BLaER1 (cell line): ENCODE measurements at regions not wholly inside any gene's neighbourhood (a gene's known extent, or its start where the extent isn't known, plus 50 kb on each side); places are given as distances from the start of the nearest gene placed in this dataset.

ENCODE experiments used
- H3K27ac ChIP-seq: shearing (Covaris generic); formaldehyde crosslinking; 2 replicates; pipeline ENCODE4 v1.8.1; 2022
- H3K27me3 ChIP-seq: shearing (Covaris generic); formaldehyde crosslinking; 2 replicates; pipeline ENCODE4 v1.8.1; 2022
- H3K36me3 ChIP-seq: shearing (Covaris generic); formaldehyde crosslinking; 2 replicates; pipeline ENCODE4 v1.8.1; 2022
- H3K4me1 ChIP-seq: shearing (Covaris generic); formaldehyde crosslinking; 2 replicates; pipeline ENCODE4 v1.8.1; 2022
- H3K4me2 ChIP-seq: shearing (Covaris generic); formaldehyde crosslinking; 2 replicates; pipeline ENCODE4 v1.8.1; 2022
- H3K4me3 ChIP-seq: shearing (Covaris generic); formaldehyde crosslinking; 2 replicates; pipeline ENCODE4 v1.8.1; 2022
- H3K9ac ChIP-seq: shearing (Covaris generic); formaldehyde crosslinking; 2 replicates; pipeline ENCODE4 v1.8.1; 2022
- H3K9me3 ChIP-seq: shearing (Covaris generic); formaldehyde crosslinking; 2 replicates; pipeline ENCODE4 v1.8.1; 2022
- H4K20me1 ChIP-seq: shearing (Covaris generic); formaldehyde crosslinking; 2 replicates; pipeline ENCODE4 v1.8.1; 2022
- Cebpa-rat ChIP-seq: shearing (Covaris generic); IDR thresholded peaks from 2 replicates; pipeline ENCODE4 v1.8.1; 2022

- no peaks in the 10 kb centered on the region for H4K20me1 ChIP-seq
- H3K9me3 ChIP-seq = peaks cover 8% of the 10 kb centered on the region
- H3K27me3 ChIP-seq = no peaks in the 10 kb centered on the region
- no peaks in the 10 kb centered on the region for H3K36me3 ChIP-seq
- H3K4me3 ChIP-seq = no peak overlapping the region
- H3K9ac ChIP-seq = no peak overlapping the region
- no peak for TF ChIP-seq Cebpa-rat
- H3K4me1 ChIP-seq = peaks cover 6% of the 10 kb centered on the region; the same call in 1 of the 2 replicates
- no peak overlapping the region for H3K27ac ChIP-seq
- no peak overlapping the region for H3K4me2 ChIP-seq
These were observed 110.7 kb upstream of the TLR3 start for GRCh38 chr4:185958094-185958747.

DNA sequence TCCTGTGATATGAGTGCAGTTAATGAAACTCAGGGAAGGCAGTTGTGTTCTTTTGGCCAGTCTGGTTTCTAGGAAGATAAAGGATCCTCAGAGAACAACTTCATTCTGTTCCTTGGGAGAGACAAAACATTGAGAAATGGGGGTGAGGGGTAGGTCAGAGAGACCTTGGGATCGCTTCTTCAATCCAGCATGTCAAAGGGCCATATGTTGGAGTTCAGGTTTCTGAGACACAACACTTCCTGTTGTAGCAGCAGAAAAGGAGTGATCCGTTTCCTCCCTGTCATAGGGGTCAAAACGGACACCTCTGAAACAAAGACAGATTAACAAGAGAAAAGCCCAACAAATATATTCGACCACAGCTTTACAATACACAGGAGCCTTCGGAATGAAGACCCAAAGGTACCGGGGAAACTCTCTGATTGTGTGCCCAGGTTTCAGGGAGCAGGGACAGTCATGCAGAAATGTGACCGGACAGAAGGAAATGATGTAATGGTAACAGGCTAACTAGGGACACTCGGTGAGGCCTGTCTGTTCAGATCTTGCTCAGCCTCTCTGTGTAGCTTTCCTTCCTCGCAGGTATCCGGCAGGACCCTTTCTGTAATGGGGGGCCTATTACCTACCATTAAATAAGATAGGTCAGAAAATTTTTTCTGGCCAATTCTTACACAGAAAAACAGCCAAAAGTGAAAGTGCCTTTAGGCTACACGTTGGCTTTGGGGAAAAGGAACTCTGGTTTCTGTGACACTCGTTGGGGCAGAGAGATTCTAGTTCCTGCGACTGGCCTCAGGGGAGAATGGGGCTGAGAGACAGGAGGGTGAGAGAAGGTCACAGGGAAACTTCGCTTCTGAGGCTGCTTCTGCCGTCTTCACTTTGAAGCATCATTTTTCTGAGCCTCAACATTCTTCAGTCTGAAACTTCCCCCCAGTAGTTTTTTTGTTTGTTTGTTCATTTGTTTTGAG is 103.3 kb upstream of the TLR3 start:
- Histone ChIP-seq H4K20me1 (no peaks in the 10 kb centered on the region), H3K4me2 (peak overlapping the region; percentile 77), H3K9me3 (peaks cover 15% of the 10 kb centered on the region; the same call in 1 of the 2 replicates), H3K27ac (peak overlapping the region; percentile 86), H3K4me1 (peaks cover 31% of the 10 kb centered on the region), H3K4me3 (peak overlapping the region; percentile 52), H3K36me3 (no peaks in the 10 kb centered on the region), H3K27me3 (no peaks in the 10 kb centered on the region), H3K9ac (peak overlapping the region; percentile 70)
- TF ChIP-seq Cebpa-rat = no peak

- Histone ChIP-seq H3K27me3 (no peaks in the 10 kb centered on the region), H3K4me2 (peak overlapping the region; percentile 77), H3K4me3 (no peak overlapping the region), H3K27ac (peak overlapping the region; percentile 86), H3K9me3 (peaks cover 13% of the 10 kb centered on the region; the same call in 1 of the 2 replicates), H3K36me3 (no peaks in the 10 kb centered on the region), H3K9ac (no peak overlapping the region), H3K4me1 (peaks cover 27% of the 10 kb centered on the region), H4K20me1 (no peaks in the 10 kb centered on the region)
- no peak for TF ChIP-seq Cebpa-rat
These were observed 102.4 kb upstream of the TLR3 start for GRCh38 chr4:185966549-185966948.

GRCh38 chr4:185966997-185967775 is 101.8 kb upstream of the TLR3 start:
- Histone ChIP-seq H4K20me1 (no peaks in the 10 kb centered on the region), H3K4me2 (peak overlapping the region; percentile 77; the same call in 1 of the 2 replicates), H3K9me3 (peaks cover 13% of the 10 kb centered on the region; the same call in 1 of the 2 replicates), H3K4me1 (peaks cover 25% of the 10 kb centered on the region), H3K4me3 (no peak overlapping the region), H3K36me3 (no peaks in the 10 kb centered on the region), H3K27ac (no peak overlapping the region), H3K27me3 (no peaks in the 10 kb centered on the region), H3K9ac (no peak overlapping the region)
- no peak for TF ChIP-seq Cebpa-rat

- peaks cover 25% of the 10 kb centered on the region for H3K4me1 ChIP-seq
- no peak for TF ChIP-seq Cebpa-rat
- peaks cover 16% of the 10 kb centered on the region; the same call in 1 of the 2 replicates for H3K9me3 ChIP-seq
- H4K20me1 ChIP-seq = no peaks in the 10 kb centered on the region
- no peak overlapping the region for H3K4me2 ChIP-seq
- no peaks in the 10 kb centered on the region for H3K36me3 ChIP-seq
- H3K9ac ChIP-seq = no peak overlapping the region
- H3K27ac ChIP-seq = no peak overlapping the region
- no peak overlapping the region for H3K4me3 ChIP-seq
- no peaks in the 10 kb centered on the region for H3K27me3 ChIP-seq
These were observed 99.3 kb upstream of the TLR3 start for GRCh38 chr4:185969657-185970056.

GRCh38 chr4:185987961-185988627 is 80.9 kb upstream of the TLR3 start:
- no peak overlapping the region for H3K4me3 ChIP-seq
- H4K20me1 ChIP-seq = no peaks in the 10 kb centered on the region
- H3K9ac ChIP-seq = no peak overlapping the region
- no peaks in the 10 kb centered on the region for H3K27me3 ChIP-seq
- TF ChIP-seq Cebpa-rat = no peak
- no peaks in the 10 kb centered on the region for H3K4me1 ChIP-seq
- no peaks in the 10 kb centered on the region for H3K36me3 ChIP-seq
- no peak overlapping the region for H3K4me2 ChIP-seq
- no peak overlapping the region for H3K27ac ChIP-seq
- peaks cover 10% of the 10 kb centered on the region for H3K9me3 ChIP-seq

DNA sequence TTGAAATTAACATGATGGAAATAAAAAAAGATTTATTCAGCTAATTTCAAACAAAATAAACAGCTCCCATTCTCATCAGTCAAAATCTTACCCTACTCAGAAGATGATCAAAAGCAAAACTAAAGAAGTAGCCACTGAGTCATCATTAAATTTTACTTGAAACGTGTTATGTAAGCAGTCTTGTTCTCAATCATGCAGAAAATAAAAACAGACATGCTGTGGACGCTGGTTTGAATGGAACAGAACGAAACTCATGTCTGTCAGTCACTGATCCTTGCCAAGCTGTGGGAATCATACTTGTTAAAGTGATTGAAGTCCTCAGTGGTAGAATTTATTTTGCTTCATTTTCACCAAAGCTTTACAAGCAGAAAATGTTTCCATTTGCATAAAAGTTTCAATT is 77.2 kb upstream of the TLR3 start:
- no peaks in the 10 kb centered on the region for H3K9me3 ChIP-seq
- no peaks in the 10 kb centered on the region for H3K4me1 ChIP-seq
- no peak overlapping the region for H3K4me2 ChIP-seq
- H4K20me1 ChIP-seq = no peaks in the 10 kb centered on the region
- no peaks in the 10 kb centered on the region for H3K36me3 ChIP-seq
- no peak overlapping the region for H3K27ac ChIP-seq
- H3K9ac ChIP-seq = no peak overlapping the region
- TF ChIP-seq Cebpa-rat = no peak
- no peaks in the 10 kb centered on the region for H3K27me3 ChIP-seq
- H3K4me3 ChIP-seq = no peak overlapping the region

DNA sequence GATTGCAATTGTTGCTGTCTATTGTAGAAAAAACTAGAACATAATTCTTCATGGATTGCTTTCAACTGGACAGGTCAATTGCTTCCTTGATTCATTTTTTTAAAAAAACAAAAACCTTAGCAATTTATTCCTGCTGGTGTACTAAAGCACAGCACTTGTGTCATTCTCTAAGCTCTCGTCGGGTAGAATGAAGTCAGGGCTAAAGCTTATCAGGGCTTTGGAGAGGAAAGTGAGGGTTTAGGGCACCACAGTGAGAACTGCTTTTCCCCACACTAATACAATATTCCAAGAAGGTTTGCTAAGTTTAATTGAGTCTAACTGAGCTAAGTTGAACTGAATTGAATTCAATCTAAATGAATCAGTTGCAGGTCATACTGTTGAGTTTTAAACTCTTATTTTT is 76.4 kb upstream of the TLR3 start:
- H3K4me2 ChIP-seq = no peak overlapping the region
- no peak overlapping the region for H3K9ac ChIP-seq
- TF ChIP-seq Cebpa-rat = no peak
- H3K27ac ChIP-seq = no peak overlapping the region
- H3K4me3 ChIP-seq = no peak overlapping the region
- no peaks in the 10 kb centered on the region for H3K4me1 ChIP-seq
- no peaks in the 10 kb centered on the region for H4K20me1 ChIP-seq
- no peaks in the 10 kb centered on the region for H3K36me3 ChIP-seq
- no peaks in the 10 kb centered on the region for H3K27me3 ChIP-seq
- no peaks in the 10 kb centered on the region for H3K9me3 ChIP-seq

- Histone ChIP-seq H3K4me3 (no peak overlapping the region), H4K20me1 (no peaks in the 10 kb centered on the region), H3K27me3 (no peaks in the 10 kb centered on the region), H3K4me2 (no peak overlapping the region), H3K27ac (no peak overlapping the region), H3K4me1 (no peaks in the 10 kb centered on the region), H3K9me3 (no peaks in the 10 kb centered on the region), H3K36me3 (no peaks in the 10 kb centered on the region), H3K9ac (no peak overlapping the region)
- TF ChIP-seq Cebpa-rat = no peak
These were observed 75.5 kb upstream of the TLR3 start for GRCh38 chr4:185993328-185993973.
